Psoas muscle (tissue), 7 donors: ENCODE measurements at regions not wholly inside any gene's neighbourhood (a gene's known extent, or its start where the extent isn't known, plus 50 kb on each side); places are given as distances from the start of the nearest gene placed in this dataset.

Experiments
- ATAC-seq, 4 donors: fragments of 200-7000 bp; cut with Tn5 transposase; one replicate each; pipeline ENCODE4 v1.9.1; 2020; ENCODE audit warnings: moderate library complexity in 3 of 4, mild to moderate bottlenecking in 2 of 4
- DNase-seq, 2 donors: peaks; one replicate each; pipeline ENCODE4 v3.0.0-alpha.2; 2020
- H3K27ac ChIP-seq: fragments of 200-600 bp; one replicate; pipeline ENCODE4 v1.8.0; 2022
- H3K27me3 ChIP-seq, 3 donors: fragments of 200-600 bp in 1 of 3; one replicate each; pipeline versions ENCODE4 v1.6.1 to v1.8.0; 2013 to 2022; ENCODE audit warnings: low read length in 2 of 3, mild to moderate bottlenecking in 2 of 3, moderate library complexity in 1 of 3; ENCODE audit not compliant: insufficient read depth in 3 of 3
- H3K36me3 ChIP-seq, 2 donors: fragments of 200-600 bp in 1 of 2; one replicate each; pipeline versions ENCODE4 v1.6.1 to v1.8.0; 2013 to 2022; ENCODE audit warnings: low read depth in 1 of 2, mild to moderate bottlenecking in 1 of 2, moderate library complexity in 1 of 2; ENCODE audit not compliant: insufficient read depth in 1 of 2
- H3K4me1 ChIP-seq: fragments of 200-600 bp; one replicate; pipeline ENCODE4 v1.8.0; 2022
- H3K4me3 ChIP-seq: fragments of 200-600 bp; one replicate; pipeline ENCODE4 v1.8.0; 2022; ENCODE audit warnings: mild to moderate bottlenecking
- H3K9me3 ChIP-seq: fragments of 200-600 bp; one replicate; pipeline ENCODE4 v1.8.0; 2022
- WGBS, 3 donors: extraction: QIAGEN DNeasy Blood & Tissue Kit; methylation state at CpG; one replicate each; pipeline versions ENCODE4 v1.1.6 to v1.1.7; 2013; 5-methylcytosine and 5-hydroxymethylcytosine counted together
- intact Hi-C, 2 donors: fragments of 100-400 bp; cut with DNase I; formaldehyde crosslinking; loops; one replicate each; pipeline versions ENCODE4 v1.11.0 to v1.14.2; 2022
- TF ChIP-seq, protein P1 (sequence below): fragments of 200-600 bp; IDR thresholded peaks from one replicate; pipeline ENCODE4 v1.8.0; 2022; ENCODE audit warnings: antibody characterized with exemption
- donor health status: healthy with polysubstance abuse.
- donor health status: DM: no; HTN: no; CAD: no; lungs with moderate emphysema.
- donor health status: Bipolar disorder and iron deficiency.
- donor health status: healthy.
- donor health status: DM: yes; HTN: yes; CAD: no.
- donor health status: DM: no; HTN: no; CAD: no.
- donor health status: DM: yes; HTN: yes; CAD: no.

DNA sequence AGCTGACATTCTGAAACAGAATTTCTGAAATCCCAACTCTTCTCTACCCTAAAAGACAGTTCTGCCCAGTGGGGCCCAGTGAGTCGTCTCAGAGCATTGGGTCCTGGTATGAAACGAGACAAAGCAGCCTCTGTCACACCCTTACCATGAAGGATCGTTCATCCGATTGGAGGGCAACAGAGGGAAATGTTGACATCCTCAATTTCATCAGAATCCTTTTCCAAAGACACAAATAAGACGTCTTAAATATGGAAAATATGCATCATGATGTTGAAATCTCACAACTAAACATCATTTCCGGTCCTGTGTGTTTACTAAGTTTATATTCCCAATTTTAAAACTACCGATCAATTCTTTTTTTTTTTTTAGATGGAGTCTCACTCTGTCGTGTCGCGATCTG, 112.1 kb upstream of the SLC45A1 start:
- no peak for DNase-seq
- no peak for ATAC-seq
- intact Hi-C loops, result no loop called here
- Histone ChIP-seq H3K27me3 (peaks cover 0 to 10% (median 2%) of the 10 kb centered on the region in 3 donors), H3K36me3 (no peaks in the 10 kb centered on the region), H3K9me3 (no peaks in the 10 kb centered on the region), H3K4me1 (no peaks in the 10 kb centered on the region), H3K27ac (no peak overlapping the region), H3K4me3 (no peak overlapping the region)
- TF ChIP-seq, protein P1, sequence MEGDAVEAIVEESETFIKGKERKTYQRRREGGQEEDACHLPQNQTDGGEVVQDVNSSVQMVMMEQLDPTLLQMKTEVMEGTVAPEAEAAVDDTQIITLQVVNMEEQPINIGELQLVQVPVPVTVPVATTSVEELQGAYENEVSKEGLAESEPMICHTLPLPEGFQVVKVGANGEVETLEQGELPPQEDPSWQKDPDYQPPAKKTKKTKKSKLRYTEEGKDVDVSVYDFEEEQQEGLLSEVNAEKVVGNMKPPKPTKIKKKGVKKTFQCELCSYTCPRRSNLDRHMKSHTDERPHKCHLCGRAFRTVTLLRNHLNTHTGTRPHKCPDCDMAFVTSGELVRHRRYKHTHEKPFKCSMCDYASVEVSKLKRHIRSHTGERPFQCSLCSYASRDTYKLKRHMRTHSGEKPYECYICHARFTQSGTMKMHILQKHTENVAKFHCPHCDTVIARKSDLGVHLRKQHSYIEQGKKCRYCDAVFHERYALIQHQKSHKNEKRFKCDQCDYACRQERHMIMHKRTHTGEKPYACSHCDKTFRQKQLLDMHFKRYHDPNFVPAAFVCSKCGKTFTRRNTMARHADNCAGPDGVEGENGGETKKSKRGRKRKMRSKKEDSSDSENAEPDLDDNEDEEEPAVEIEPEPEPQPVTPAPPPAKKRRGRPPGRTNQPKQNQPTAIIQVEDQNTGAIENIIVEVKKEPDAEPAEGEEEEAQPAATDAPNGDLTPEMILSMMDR, result no peak
- 89 to 97% (median 93%) methylated on average over 10 of the region's 10 CpGs for WGBS, 3 donors

DNA sequence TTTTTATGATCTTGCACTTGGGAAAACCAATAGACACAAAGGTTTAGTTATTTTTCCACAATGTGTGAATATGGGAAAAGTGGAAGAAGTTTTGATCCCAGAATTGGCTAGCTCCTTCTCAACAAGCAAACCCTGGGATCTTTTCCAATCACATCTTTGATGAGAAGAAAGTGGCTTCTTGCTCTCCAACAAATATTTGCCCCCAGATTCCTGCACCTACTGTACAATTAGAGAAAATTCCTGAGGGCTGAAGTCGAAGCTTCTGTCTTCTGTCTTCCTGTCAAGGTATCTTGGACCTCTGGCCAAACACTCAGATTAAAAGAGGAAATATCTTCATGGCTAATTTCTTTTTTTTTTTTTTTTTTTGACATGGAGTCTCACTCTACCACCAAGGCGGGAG, 113.1 kb upstream of the SLC45A1 start:
- H3K27me3 ChIP-seq, result peaks cover 0 to under 1% (median 0%) of the 10 kb centered on the region in 3 donors
- H3K9me3 ChIP-seq, result no peaks in the 10 kb centered on the region
- DNase-seq, result no peak
- intact Hi-C loops, result no loop called here
- no peak overlapping the region for H3K27ac ChIP-seq
- TF ChIP-seq, protein P1, result no peak
- no peaks in the 10 kb centered on the region for H3K4me1 ChIP-seq
- no peak for ATAC-seq
- 75 to 78% (median 75%) methylated on average over 2 of the region's 2 CpGs for WGBS, 3 donors
- no peak overlapping the region for H3K4me3 ChIP-seq
- H3K36me3 ChIP-seq, result no peaks in the 10 kb centered on the region

DNA sequence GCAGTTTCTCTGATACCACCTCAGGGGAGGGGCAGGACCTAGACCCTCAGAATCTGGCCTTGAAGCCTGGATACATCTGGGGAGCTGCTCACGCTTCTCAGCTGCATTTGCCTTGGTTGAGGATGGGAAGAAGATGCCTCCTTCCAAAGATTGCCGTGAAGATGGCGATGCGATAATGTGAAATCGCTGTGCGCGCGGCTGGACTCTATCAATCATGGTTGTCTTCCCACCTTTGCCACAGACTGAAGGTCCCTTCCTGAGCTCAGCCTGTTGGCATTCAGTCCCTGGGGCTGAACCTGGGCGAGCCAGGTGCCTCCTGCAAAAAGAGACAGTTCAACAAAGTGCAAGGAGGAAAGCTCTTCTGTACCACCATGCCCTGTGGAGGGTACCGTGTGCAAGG, 114.4 kb upstream of the SLC45A1 start:
- TF ChIP-seq, protein P1, result no peak
- H3K4me3 ChIP-seq, result no peak overlapping the region
- H3K4me1 ChIP-seq, result no peaks in the 10 kb centered on the region
- H3K27me3 ChIP-seq, result no peaks in the 10 kb centered on the region
- WGBS, 3 donors, result 97 to 99% (median 98%) methylated on average over 10 of the region's 10 CpGs
- intact Hi-C loops, result no loop called here
- H3K9me3 ChIP-seq, result no peaks in the 10 kb centered on the region
- H3K36me3 ChIP-seq, result no peaks in the 10 kb centered on the region
- DNase-seq (peak in 1 of 2 donors; percentile 17), ATAC-seq (no peak)
- H3K27ac ChIP-seq, result no peak overlapping the region

DNA sequence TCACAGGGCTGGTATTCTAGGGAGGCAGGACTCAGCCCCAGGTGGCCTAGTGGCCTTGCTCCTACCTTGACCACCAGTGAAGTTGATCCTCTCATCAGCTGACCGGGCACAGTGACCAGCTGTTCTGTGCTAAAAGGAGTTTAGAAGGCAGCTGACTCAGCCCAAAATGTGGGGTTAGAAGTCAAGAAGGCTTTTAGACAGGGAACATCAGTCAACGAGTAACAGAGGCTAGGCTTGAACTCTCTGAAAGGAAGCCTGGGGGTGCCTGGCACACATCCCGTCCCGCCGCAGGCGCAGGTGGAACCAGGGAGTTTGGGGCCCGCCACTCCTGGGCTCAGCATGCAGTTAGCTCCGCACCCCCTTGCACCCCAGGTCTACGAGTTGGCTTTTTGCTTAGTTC, 114.9 kb upstream of the SLC45A1 start:
- Histone ChIP-seq H3K9me3 (no peaks in the 10 kb centered on the region), H3K4me3 (no peak overlapping the region), H3K36me3 (no peaks in the 10 kb centered on the region), H3K4me1 (no peaks in the 10 kb centered on the region), H3K27me3 (no peaks in the 10 kb centered on the region), H3K27ac (no peak overlapping the region)
- DNase-seq (peak in 1 of 2 donors; percentile 48), ATAC-seq (peak in 3 of 4 donors; percentile 50 to 73 (median 68))
- TF ChIP-seq, protein P1, result no peak
- WGBS, 3 donors, result 87 to 90% (median 88%) methylated on average over 9 of the region's 9 CpGs
- intact Hi-C loops, result no loop called here

DNA sequence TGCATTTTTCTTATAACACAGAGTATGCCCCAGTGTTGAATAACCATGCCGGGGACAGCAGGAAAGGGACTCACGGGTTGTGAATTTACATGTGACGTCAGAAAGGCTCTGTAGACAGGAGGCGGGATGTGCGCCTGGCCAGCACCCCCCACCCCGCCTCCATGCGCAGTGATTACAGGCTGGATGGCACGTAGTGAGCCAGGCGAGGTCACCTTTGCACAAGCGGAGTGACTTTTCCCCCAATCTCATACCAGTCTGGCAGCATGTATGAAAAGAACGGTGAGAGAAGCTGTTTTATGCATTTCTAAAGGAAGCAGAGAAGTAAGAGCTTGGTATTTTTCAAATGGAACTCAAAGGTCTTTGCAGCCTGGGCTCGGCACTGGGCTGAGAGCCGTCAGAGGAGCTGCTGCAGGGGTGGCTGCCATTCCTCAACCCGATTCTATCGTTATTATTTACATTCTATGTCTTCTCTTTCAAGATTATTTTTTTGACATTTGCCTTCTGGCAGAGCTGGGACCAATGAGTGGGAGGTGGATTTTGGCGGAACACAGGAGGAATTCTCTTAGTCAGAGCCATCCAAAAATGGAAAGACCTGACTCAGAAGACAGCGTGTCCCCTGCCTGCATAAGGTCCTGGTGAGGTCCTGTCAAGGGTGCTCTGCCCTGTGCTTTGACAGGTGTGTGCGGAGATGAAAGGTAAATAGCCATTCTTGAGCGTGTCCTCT, 115.6 kb upstream of the SLC45A1 start:
- intact Hi-C loops, result no loop called here
- DNase-seq (peak; percentile 50 to 59), ATAC-seq (peak; percentile 32 to 91 (median 84))
- Histone ChIP-seq H3K27ac (no peak overlapping the region), H3K36me3 (no peaks in the 10 kb centered on the region), H3K9me3 (no peaks in the 10 kb centered on the region), H3K27me3 (no peaks in the 10 kb centered on the region), H3K4me3 (no peak overlapping the region), H3K4me1 (no peaks in the 10 kb centered on the region)
- TF ChIP-seq, protein P1, result no peak
- WGBS, 3 donors, result 46 to 58% (median 50%) methylated on average over 19 of the region's 19 CpGs
